NCI-H1694 (cell line): ENCODE measurements at regions not wholly inside any gene's neighbourhood (a gene's known extent, or its start where the extent isn't known, plus 50 kb on each side); places are given as distances from the start of the nearest gene placed in this dataset.
"Not testable (repeated sequence)": the region's sequence is repeated elsewhere in the genome, so short reads cannot be mapped to it uniquely, and the experiment has no call there.

ENCODE experiments used
- DNase-seq: peaks from one replicate; lab custom pipeline; 2025; lab: John Stamatoyannopoulos, UW

GRCh38 chr9:19875291-19875920, 86.6 kb upstream of the SLC24A2 start:
- no peak for DNase-seq

- not testable (repeated sequence) for DNase-seq
Observed at GRCh38 chr9:19873188-19873587, 84.4 kb upstream of the SLC24A2 start.

GRCh38 chr9:19870988-19871387, 82.2 kb upstream of the SLC24A2 start:
- no peak for DNase-seq

- no peak for DNase-seq
Observed at GRCh38 chr9:19840953-19841352, 52.1 kb upstream of the SLC24A2 start.
